WTC11 (cell line): ENCODE measurements at regions not wholly inside any gene's neighbourhood (a gene's known extent, or its start where the extent isn't known, plus 50 kb on each side); places are given as distances from the start of the nearest gene placed in this dataset.

Experiments
- ATAC-seq: fragments of 200-7000 bp; cut with Tn5 transposase; 2 replicates; pipeline ENCODE4 v1.10.0; 2021; ENCODE audit warnings: mild to moderate bottlenecking, moderate library complexity
- CTCF ChIA-PET: fragments of 300-600 bp; sonication (Branson Sonifier 250); formaldehyde crosslinking; loops from one replicate; lab custom pipeline; 2021; ENCODE audit warnings: antibody characterized with exemption; lab: Charles Lee
- POLR2A ChIA-PET: fragments of 350-600 bp; sonication (Branson Sonifier 250); formaldehyde crosslinking; loops from one replicate; lab custom pipeline; 2021; ENCODE audit warnings: antibody characterized with exemption; lab: Charles Lee
- DNase-seq: peaks from one replicate; pipeline ENCODE4 v3.0.0; 2021; ENCODE audit warnings: low spot score
- H3K27ac Mint-ChIP-seq: 2 replicates; pipeline ENCODE4 v1.8.0; 2021; ENCODE audit warnings: mixed read lengths
- H3K27me3 Mint-ChIP-seq: 2 replicates; pipeline ENCODE4 v1.8.0; 2021; ENCODE audit warnings: low read depth, mild to moderate bottlenecking, moderate library complexity, mixed read lengths
- H3K36me3 Mint-ChIP-seq: 2 replicates; pipeline ENCODE4 v1.8.0; 2021; ENCODE audit warnings: mixed read lengths
- H3K4me1 Mint-ChIP-seq: 2 replicates; pipeline ENCODE4 v1.8.0; 2022; ENCODE audit warnings: mixed read lengths
- H3K4me3 Mint-ChIP-seq: 2 replicates; pipeline ENCODE4 v1.8.0; 2021; ENCODE audit warnings: mild to moderate bottlenecking, moderate library complexity, mixed read lengths
- H3K9me3 Mint-ChIP-seq: 2 replicates; pipeline ENCODE4 v1.8.0; 2021; ENCODE audit warnings: mixed read lengths
- AFF4 ChIP-seq: sonication (generic); formaldehyde crosslinking; IDR thresholded peaks from 2 replicates; pipeline ENCODE4 v1.8.1; 2023; ENCODE audit warnings: mild to moderate bottlenecking, missing genetic modification reagents, borderline replicate concordance
- ATF6 ChIP-seq: sonication (generic); formaldehyde crosslinking; IDR thresholded peaks from 2 replicates; pipeline ENCODE4 v1.8.1; 2023; ENCODE audit warnings: mild to moderate bottlenecking, missing genetic modification reagents
- CBFB ChIP-seq: sonication (generic); formaldehyde crosslinking; IDR thresholded peaks from 2 replicates; pipeline ENCODE4 v1.8.1; 2022; ENCODE audit warnings: mild to moderate bottlenecking, low read depth, missing genetic modification reagents
- CREM ChIP-seq: sonication (generic); formaldehyde crosslinking; IDR thresholded peaks from 2 replicates; pipeline ENCODE4 v1.8.1; 2022; ENCODE audit warnings: mild to moderate bottlenecking, missing genetic modification reagents, moderate library complexity
- EMX1 ChIP-seq: fragments of 250-450 bp; sonication (Bioruptor Pico); IDR thresholded peaks from 2 replicates; pipeline ENCODE4 v1.8.0; 2021; ENCODE audit warnings: mild to moderate bottlenecking
- HMGXB4 ChIP-seq: sonication (generic); formaldehyde crosslinking; IDR thresholded peaks from 2 replicates; pipeline ENCODE4 v1.8.1; 2023; ENCODE audit warnings: mild to moderate bottlenecking, moderate library complexity, missing genetic modification reagents
- JUN ChIP-seq: sonication (generic); formaldehyde crosslinking; IDR thresholded peaks from 2 replicates; pipeline ENCODE4 v1.8.0; 2023; ENCODE audit warnings: mild to moderate bottlenecking, missing genetic modification reagents
- NR2C2 ChIP-seq: sonication (generic); formaldehyde crosslinking; IDR thresholded peaks from 2 replicates; pipeline ENCODE4 v1.8.0; 2022; ENCODE audit warnings: mild to moderate bottlenecking, missing genetic modification reagents
- OVOL2 ChIP-seq: fragments of 250-450 bp; sonication (Bioruptor Pico); IDR thresholded peaks from 2 replicates; pipeline ENCODE4 v1.9.0; 2021; ENCODE audit warnings: mild to moderate bottlenecking, borderline replicate concordance
- SMAD4 ChIP-seq: sonication (generic); formaldehyde crosslinking; IDR thresholded peaks from 2 replicates; pipeline ENCODE4 v1.8.0; 2022; ENCODE audit warnings: mild to moderate bottlenecking, missing genetic modification reagents
- SP1 ChIP-seq: sonication (generic); formaldehyde crosslinking; conservative IDR thresholded peaks from 2 replicates; pipeline ENCODE4 v1.8.1; 2022; ENCODE audit warnings: missing genetic modification reagents
- TCF7 ChIP-seq: sonication (generic); formaldehyde crosslinking; IDR thresholded peaks from 2 replicates; pipeline ENCODE4 v1.8.0; 2022; ENCODE audit warnings: mild to moderate bottlenecking, low read depth, missing genetic modification reagents, moderate library complexity
- ZNF121 ChIP-seq: sonication (generic); formaldehyde crosslinking; IDR thresholded peaks from 2 replicates; pipeline ENCODE4 v1.8.0; 2023; ENCODE audit warnings: missing genetic modification reagents
- ZNF219 ChIP-seq: sonication (generic); formaldehyde crosslinking; IDR thresholded peaks from 2 replicates; pipeline ENCODE4 v1.8.0; 2023; ENCODE audit warnings: missing genetic modification reagents, mild to moderate bottlenecking, borderline replicate concordance
- ZNF532 ChIP-seq: fragments of 250-450 bp; sonication (Bioruptor Pico); IDR thresholded peaks from 2 replicates; pipeline ENCODE4 v1.9.0; 2021; ENCODE audit warnings: mild to moderate bottlenecking, borderline replicate concordance
- TF ChIP-seq, protein P1 (sequence below): sonication (generic); formaldehyde crosslinking; IDR thresholded peaks from 2 replicates; pipeline ENCODE4 v1.8.0; 2022; ENCODE audit warnings: mild to moderate bottlenecking, missing genetic modification reagents
- TF ChIP-seq, protein P2 (sequence below): sonication (generic); formaldehyde crosslinking; IDR thresholded peaks from 2 replicates; pipeline ENCODE4 v1.8.0; 2022; ENCODE audit warnings: mild to moderate bottlenecking, missing genetic modification reagents
- TF ChIP-seq, protein P3 (sequence below): sonication (generic); formaldehyde crosslinking; conservative IDR thresholded peaks from 2 replicates; pipeline ENCODE4 v1.8.1; 2022; ENCODE audit warnings: mild to moderate bottlenecking, missing genetic modification reagents

DNA sequence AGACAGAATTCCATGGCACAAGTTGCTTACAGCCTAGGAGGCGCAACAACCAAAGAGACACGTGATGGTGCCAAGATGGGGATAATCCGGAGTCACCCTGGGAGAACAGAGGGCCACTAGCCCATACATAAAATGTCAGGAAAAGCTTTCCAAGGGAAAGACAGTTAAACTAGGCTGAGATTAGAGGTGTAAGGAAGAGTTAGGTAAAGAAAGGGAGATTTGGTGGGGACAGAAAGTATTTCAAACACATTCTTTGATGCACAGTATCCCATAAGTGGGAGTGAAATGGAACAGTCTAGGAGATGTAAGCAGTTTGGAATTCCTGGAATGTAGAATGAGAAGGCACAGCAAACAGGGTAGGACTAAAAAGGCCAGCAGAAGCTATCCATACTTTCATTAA, 860.9 kb upstream of the LCORL start (continued):
- TF ChIP-seq AFF4 (CRISPR knock-in tag) = no peak
- TF ChIP-seq ZNF121 (CRISPR knock-in tag) = no peak
- TF ChIP-seq, all 79 proteins: peak for 0

DNA sequence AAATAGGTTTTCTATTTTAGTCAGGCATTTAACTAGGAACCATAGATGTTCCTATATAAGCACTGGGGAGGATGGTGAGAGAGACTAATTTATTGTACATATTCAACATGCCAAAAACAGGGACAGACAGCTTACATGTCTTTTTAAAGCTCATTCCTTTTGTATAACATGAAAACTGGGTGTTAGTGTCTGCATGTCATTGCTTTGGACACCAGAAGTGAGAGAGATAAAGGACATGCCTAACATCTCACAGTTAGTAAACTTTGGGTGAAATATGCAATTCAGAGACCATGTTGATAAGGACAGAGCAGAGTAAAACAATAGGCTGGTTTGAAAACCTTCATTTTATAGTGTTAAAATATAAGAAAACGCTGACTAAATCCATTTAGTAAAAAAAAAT, 860.0 kb upstream of the LCORL start:
- H3K4me1 Mint-ChIP-seq = peaks cover 14% of the 10 kb centered on the region
- H3K4me3 Mint-ChIP-seq = no peak overlapping the region
- no peak for ATAC-seq
- H3K27me3 Mint-ChIP-seq = no peaks in the 10 kb centered on the region
- CTCF ChIA-PET = no interaction called here
- peaks cover 15% of the 10 kb centered on the region for H3K9me3 Mint-ChIP-seq
- POLR2A ChIA-PET = no interaction called here
- no peak for TF ChIP-seq OVOL2 (CRISPR knock-in tag)
- H3K36me3 Mint-ChIP-seq = peaks cover 11% of the 10 kb centered on the region
- H3K27ac Mint-ChIP-seq = no peak overlapping the region
- DNase-seq = no peak

GRCh38 chr4:18880871-18881270, 859.3 kb upstream of the LCORL start:
- Mint-ChIP-seq H3K27me3 (no peaks in the 10 kb centered on the region), H3K4me1 (peaks cover 14% of the 10 kb centered on the region), H3K27ac (no peak overlapping the region)
- no peak for ATAC-seq
- CTCF ChIA-PET = no interaction called here
- no peak for TF ChIP-seq ATF6 (CRISPR knock-in tag)
- TF ChIP-seq ZNF219 (CRISPR knock-in tag) = no peak
- no peak for TF ChIP-seq TCF7 (CRISPR knock-in tag)
- TF ChIP-seq, protein P1, sequence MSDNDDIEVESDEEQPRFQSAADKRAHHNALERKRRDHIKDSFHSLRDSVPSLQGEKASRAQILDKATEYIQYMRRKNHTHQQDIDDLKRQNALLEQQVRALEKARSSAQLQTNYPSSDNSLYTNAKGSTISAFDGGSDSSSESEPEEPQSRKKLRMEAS (CRISPR knock-in tag) = no peak
- no peak for TF ChIP-seq JUN
- TF ChIP-seq EMX1 (CRISPR knock-in tag) = no peak
- no peak for TF ChIP-seq CREM (CRISPR knock-in tag)
- TF ChIP-seq NR2C2 (CRISPR knock-in tag) = no peak
- TF ChIP-seq, protein P2, sequence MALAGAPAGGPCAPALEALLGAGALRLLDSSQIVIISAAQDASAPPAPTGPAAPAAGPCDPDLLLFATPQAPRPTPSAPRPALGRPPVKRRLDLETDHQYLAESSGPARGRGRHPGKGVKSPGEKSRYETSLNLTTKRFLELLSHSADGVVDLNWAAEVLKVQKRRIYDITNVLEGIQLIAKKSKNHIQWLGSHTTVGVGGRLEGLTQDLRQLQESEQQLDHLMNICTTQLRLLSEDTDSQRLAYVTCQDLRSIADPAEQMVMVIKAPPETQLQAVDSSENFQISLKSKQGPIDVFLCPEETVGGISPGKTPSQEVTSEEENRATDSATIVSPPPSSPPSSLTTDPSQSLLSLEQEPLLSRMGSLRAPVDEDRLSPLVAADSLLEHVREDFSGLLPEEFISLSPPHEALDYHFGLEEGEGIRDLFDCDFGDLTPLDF (CRISPR knock-in tag) = no peak
- no peak for TF ChIP-seq SMAD4
- TF ChIP-seq, all 79 proteins: peak for 0
- Mint-ChIP-seq H3K9me3 (peaks cover 20% of the 10 kb centered on the region), H3K36me3 (peaks cover 11% of the 10 kb centered on the region), H3K4me3 (no peak overlapping the region)
- no peak for DNase-seq
- POLR2A ChIA-PET = no interaction called here

- Mint-ChIP-seq H3K9me3 (peaks cover 36% of the 10 kb centered on the region), H3K27ac (no peak overlapping the region), H3K27me3 (no peaks in the 10 kb centered on the region), H3K36me3 (peaks cover 27% of the 10 kb centered on the region), H3K4me3 (no peak overlapping the region), H3K4me1 (peaks cover 14% of the 10 kb centered on the region)
- ChIA-PET CTCF (no interaction called here), POLR2A (no interaction called here)
- ATAC-seq (no peak), DNase-seq (no peak)
- TF ChIP-seq OVOL2 (CRISPR knock-in tag) = no peak
- TF ChIP-seq ZNF532 = no peak
- TF ChIP-seq SP1 (CRISPR knock-in tag) = no peak
- TF ChIP-seq CBFB (CRISPR knock-in tag) = no peak
- TF ChIP-seq HMGXB4 (CRISPR knock-in tag) = no peak
- TF ChIP-seq, protein P3, sequence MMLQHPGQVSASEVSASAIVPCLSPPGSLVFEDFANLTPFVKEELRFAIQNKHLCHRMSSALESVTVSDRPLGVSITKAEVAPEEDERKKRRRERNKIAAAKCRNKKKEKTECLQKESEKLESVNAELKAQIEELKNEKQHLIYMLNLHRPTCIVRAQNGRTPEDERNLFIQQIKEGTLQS (CRISPR knock-in tag) = no peak
These were observed 857.0 kb upstream of the LCORL start for GRCh38 chr4:18878561-18878960.
